GM12874 (cell line): ENCODE measurements at regions not wholly inside any gene's neighbourhood (a gene's known extent, or its start where the extent isn't known, plus 50 kb on each side); places are given as distances from the start of the nearest gene placed in this dataset.

Experiments
- CTCF ChIP-seq: IDR thresholded peaks from 2 replicates; pipeline ENCODE4 v1.5.1; 2011; ENCODE audit warnings: low read depth, mild to moderate bottlenecking, control low read depth, low read length, moderate library complexity; ENCODE audit not compliant: insufficient read depth

DNA sequence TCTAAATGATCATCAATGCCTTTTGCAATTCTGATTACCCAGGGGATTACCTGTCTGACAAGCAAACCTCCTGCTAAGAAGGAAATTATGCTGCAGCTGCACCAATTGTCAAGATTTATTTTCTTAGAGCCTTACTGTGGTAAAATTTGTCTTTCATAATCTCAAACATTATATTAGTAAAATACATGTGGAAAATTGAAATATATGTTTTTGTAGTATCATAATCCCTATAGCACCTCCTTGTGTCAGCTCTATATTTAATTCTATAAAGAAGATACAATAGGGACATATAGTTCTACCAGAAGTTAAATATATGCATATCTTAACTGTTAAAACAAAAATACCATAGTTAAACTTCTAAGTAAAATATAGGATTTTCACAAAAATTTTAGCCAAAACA, 655.6 kb upstream of the PCDH10 start:
- TF ChIP-seq CTCF, result no peak

- no peak for TF ChIP-seq CTCF
These were observed 650.9 kb upstream of the PCDH10 start for GRCh38 chr4:132498215-132498614.

GRCh38 chr4:132502096-132502552, 647.0 kb upstream of the PCDH10 start:
- TF ChIP-seq CTCF, result no peak

DNA sequence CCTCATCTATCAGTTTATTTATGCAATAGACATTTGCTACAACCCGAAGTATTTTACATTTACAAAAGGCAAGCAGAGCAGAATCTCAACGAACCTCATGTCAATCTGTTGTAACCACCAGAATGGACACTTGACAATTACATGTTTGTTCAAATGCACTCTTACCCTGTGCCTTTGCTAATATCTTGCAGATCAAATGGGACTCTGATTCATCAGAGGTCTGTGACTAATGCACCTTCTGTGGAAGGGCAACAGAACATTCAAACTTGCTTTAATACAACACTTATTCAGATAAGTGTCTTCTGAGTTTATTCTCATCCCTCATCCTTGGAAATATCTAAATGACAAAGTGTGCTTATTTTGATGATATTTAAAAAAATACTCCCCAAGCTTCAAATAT, 644.7 kb upstream of the PCDH10 start:
- TF ChIP-seq CTCF, result no peak

GRCh38 chr4:132506568-132506967, 642.5 kb upstream of the PCDH10 start:
- no peak for TF ChIP-seq CTCF

DNA sequence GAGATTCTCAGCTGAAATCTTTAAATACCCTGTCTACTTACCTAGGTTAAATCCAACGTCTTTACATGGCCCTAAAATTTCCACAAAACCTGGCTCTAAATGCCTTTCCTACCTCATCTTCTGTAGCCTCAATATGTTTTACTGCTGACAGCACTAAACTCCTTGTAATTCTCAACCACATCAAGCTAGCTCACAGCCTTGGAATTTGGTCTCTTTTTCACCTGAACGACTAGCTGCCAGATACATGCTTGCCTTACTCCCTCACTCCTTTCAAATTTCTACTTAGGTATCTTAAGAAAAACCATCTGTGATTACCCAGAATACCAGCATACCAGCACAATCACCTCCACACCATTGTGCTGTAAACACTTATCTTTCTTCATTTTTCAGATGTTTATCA, 635.6 kb upstream of the PCDH10 start:
- no peak for TF ChIP-seq CTCF

DNA sequence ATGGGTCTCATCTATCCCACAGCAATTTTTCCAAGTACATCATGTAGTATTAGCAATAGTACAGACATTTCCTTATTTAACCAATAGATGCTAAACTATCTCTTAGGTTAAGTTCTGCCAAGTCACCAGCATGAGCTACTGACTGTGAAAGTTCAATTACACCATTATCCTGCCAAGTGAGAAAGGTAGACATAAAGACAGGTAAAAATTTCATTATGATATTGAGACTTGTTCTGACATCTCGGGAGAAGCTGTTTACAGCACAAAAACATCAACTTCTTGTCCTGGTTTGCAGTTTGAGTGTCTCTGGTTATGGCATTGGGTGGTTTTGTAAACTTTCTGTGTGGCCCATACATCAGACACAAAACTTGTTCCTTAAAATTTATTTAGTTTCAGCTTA, 622.4 kb upstream of the PCDH10 start:
- TF ChIP-seq CTCF, result no peak

DNA sequence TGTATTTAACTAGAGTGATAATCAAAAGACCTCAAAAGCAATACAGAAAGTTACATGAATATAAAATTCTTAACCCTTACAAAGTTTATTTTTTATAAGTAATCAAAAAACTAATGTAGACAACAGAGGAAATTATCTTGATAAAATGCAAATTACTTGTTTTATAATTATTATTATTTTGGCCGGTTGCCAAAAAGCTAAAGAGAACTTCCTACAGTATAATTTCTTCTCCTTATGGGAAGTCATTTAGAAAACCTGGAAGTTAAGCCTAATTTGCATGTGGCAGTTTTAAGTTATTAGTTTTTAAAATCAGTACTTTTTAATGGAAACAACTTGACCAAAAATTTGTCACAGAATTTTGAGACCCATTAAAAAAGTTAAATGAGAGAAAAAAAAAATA, 621.3 kb upstream of the PCDH10 start:
- no peak for TF ChIP-seq CTCF
